Erythroblast (primary cell): ENCODE measurements at regions not wholly inside any gene's neighbourhood (a gene's known extent, or its start where the extent isn't known, plus 50 kb on each side); places are given as distances from the start of the nearest gene placed in this dataset.

Source experiments
- DNase-seq, 2 experiments: peaks; one replicate each; lab custom pipeline; 2025; lab: John Stamatoyannopoulos, UW
- GATA1 ChIP-seq: IDR thresholded peaks from 2 replicates; pipeline ENCODE4 v1.6.1; 2011; ENCODE audit warnings: low read depth, mild to moderate bottlenecking, control low read depth, low read length, moderate library complexity
- POLR2A ChIP-seq: IDR thresholded peaks from 2 replicates; pipeline ENCODE4 v1.6.1; 2011; ENCODE audit warnings: mild to moderate bottlenecking, low read length

DNA sequence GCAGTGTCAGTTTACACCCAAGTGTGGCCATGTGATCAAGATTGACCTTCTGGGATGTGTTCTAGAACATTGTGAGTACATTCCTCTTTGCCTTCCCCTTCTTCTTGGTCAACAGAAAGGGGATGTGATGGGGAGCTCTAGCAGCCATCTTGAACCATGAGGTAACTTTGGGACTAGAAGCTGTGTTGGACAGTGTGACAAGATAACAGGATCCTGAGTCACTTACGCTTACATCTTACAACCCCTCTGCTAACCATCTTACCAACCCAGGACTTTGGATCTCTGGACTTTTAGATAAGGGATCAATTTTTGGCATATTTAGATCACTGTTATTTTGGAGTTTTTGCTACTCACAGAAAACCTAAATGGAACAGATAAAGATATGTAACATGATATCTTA, 625.6 kb downstream of the BCOR start:
- DNase-seq = peak; percentile 47 to 71
- no peak for TF ChIP-seq GATA1
- no peak for TF ChIP-seq POLR2A

DNA sequence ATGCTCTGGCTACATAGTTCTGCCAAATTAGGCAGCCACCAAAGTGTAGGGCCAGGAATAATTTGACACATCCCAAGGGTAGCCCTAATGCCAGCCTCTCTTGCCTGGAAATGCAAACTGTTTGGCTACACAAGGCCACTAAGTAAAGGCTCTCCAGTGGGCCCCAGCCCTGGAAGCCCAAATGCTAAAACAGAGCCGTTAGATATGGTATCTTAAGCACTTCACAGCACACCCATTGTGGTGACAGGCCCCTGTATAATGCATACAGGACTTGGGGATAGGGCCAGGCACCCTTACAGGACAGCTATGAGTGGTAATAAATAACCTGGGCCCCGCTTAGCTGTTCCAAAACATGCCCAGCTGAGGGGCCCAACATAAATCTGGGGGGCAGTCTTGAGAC, 623.9 kb downstream of the BCOR start:
- DNase-seq = no peak
- TF ChIP-seq GATA1 (no peak), POLR2A (no peak)

DNA sequence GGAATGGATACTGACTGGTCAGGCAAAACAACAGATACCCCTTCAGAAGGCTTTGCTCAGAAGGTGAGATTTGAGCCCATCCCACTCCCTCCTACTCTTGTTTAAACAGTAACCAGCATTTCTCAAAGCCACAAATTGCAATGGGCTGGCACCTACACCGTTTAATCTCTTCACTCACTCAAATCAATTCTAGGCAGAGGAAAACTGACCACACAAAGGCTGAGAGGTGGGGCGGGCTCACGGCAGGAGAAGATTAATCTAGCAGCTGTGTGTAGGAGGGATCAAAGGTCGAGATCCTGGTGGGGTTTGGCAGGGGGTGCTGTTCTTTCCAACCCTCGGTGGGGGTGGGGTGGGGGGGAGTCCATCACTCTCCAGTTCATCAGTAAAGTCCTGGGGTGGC, 622.4 kb downstream of the BCOR start:
- TF ChIP-seq POLR2A = no peak
- no peak for TF ChIP-seq GATA1
- DNase-seq = no peak

- TF ChIP-seq POLR2A (no peak), GATA1 (no peak)
- no peak for DNase-seq
Measured at GRCh38 chrX:39476604-39477021, 621.1 kb downstream of the BCOR start.

GRCh38 chrX:39477031-39477761, 620.6 kb downstream of the BCOR start:
- TF ChIP-seq POLR2A (no peak), GATA1 (no peak)
- DNase-seq = peak; percentile 1 to 32

GRCh38 chrX:39477762-39478120, 620.0 kb downstream of the BCOR start:
- no peak for DNase-seq
- TF ChIP-seq POLR2A = no peak
- no peak for TF ChIP-seq GATA1

DNA sequence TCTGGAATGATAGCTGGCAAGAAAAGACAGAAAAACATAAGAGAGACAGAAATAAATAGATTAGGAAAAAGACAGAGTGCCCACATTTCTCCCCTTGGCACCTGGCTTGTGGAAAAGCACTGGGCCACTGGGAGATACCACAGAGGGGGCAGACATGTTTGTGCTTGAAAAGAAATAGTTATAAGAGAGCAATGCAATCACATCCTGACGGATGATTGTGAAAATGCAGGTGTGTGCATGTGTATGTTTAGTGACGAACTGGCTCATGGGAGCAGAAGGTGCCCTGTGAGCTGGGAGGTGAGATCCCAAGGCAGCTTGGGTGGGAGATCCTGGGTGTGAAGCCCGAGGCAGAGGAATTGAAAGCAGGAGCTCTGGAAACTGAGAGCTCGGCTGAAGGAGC, 617.9 kb downstream of the BCOR start:
- no peak for TF ChIP-seq GATA1
- TF ChIP-seq POLR2A = no peak
- no peak for DNase-seq

GRCh38 chrX:39480963-39481362, 616.8 kb downstream of the BCOR start:
- DNase-seq = no peak
- TF ChIP-seq GATA1 (no peak), POLR2A (no peak)

DNA sequence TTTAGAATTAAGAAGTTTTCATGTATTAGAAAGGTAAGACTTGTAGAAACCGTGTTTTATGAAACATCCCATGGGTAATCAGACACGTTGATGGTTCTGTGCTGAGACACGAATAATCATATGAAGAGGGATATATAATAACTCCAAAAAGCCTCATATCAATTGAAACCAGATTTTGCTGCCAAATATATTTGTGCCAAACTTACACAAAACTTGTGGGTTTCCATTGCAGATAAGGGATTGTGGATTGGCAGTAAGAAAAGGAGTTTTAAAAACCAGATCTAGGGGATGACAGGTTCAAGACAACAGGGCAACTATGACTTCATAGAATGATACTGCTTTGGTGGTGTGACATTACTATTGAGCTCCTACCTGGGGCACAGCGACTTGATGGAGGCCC, 616.1 kb downstream of the BCOR start:
- peak; percentile 1 to 33 for DNase-seq
- TF ChIP-seq GATA1 = no peak
- TF ChIP-seq POLR2A = no peak

GRCh38 chrX:39484159-39485068, 613.3 kb downstream of the BCOR start:
- DNase-seq = no peak

GRCh38 chrX:39487166-39487968, 610.4 kb downstream of the BCOR start:
- no peak for DNase-seq
- TF ChIP-seq GATA1 = no peak
- TF ChIP-seq POLR2A = no peak

More at GRCh38 chrX:39484159-39485068, 613.3 kb downstream of the BCOR start:
- no peak for TF ChIP-seq GATA1
- no peak for TF ChIP-seq POLR2A

DNA sequence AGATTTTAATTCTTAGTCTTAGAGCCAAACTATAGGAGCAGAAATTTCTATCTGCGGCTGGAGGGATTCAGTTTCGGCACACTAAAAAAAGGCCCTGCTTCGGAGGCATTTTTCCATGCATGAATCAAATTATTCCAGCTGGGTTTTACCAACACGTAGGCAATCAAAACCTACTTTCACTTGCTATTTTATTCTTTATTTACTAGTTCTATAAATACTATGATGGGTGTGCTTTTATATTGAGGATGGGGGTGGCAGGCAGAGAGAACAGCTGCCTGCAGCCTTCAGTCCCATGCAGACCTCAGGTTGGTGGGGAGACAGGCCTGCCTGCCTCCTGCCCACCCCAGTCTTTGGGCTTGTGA, 609.8 kb downstream of the BCOR start:
- DNase-seq = no peak

GRCh38 chrX:39491548-39492297, 606.0 kb downstream of the BCOR start:
- peak; percentile 92 to 93 for DNase-seq

More for the DNA sequence above, 609.8 kb downstream of the BCOR start:
- TF ChIP-seq POLR2A (no peak), GATA1 (no peak)

More at GRCh38 chrX:39491548-39492297, 606.0 kb downstream of the BCOR start:
- no peak for TF ChIP-seq GATA1
- peak; percentile 60 for TF ChIP-seq POLR2A
